ENCODE measurements at regions not wholly inside any gene's neighbourhood (a gene's known extent, or its start where the extent isn't known, plus 50 kb on each side); places are given as distances from the start of the nearest gene placed in this dataset.

DNA sequence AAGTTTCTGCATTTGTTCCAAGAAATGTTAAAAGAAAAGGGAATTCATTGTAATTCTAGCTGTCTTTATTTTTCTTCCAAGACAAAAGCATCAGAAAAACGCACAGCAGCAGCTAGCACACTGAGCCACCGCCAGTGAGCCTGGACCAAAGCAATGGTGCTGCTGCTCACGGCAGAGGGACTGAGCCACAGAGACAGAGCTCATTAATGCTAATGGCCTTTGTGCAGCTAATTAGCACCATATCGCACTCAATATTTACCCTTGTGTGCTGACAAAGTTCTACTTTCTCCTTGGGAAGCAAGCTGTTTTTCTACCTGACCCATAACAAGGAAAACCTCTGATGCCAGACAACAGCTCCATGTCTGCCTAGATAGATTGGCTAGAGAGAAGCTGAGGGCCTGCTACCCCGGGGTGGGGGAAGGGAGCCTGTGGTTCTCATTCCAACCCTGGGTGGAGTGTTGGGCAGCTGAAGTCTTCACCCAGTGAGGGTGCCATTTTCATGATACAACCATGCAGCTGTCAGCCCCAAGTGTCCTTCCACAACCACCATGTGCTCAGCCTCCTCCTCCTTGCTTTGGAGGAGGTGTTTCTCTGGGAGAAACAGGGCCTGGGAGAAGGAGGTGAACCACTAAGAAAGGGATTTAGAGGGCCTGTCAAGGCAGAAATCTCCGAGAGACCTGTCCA is 131.1 kb upstream of the NCAM1 start (continued):
- no peak for TF ChIP-seq RNF2 (IDR thresholded peaks at IDR 0.05; ENCODE audit: borderline replicate concordance, low read depth, low read length, missing control alignments, poor library complexity, severe bottlenecking)
- TF ChIP-seq MAFK (IDR thresholded peaks at IDR 0.05; ENCODE audit: low read depth, low read length) = no peak
- TF ChIP-seq, protein P1, sequence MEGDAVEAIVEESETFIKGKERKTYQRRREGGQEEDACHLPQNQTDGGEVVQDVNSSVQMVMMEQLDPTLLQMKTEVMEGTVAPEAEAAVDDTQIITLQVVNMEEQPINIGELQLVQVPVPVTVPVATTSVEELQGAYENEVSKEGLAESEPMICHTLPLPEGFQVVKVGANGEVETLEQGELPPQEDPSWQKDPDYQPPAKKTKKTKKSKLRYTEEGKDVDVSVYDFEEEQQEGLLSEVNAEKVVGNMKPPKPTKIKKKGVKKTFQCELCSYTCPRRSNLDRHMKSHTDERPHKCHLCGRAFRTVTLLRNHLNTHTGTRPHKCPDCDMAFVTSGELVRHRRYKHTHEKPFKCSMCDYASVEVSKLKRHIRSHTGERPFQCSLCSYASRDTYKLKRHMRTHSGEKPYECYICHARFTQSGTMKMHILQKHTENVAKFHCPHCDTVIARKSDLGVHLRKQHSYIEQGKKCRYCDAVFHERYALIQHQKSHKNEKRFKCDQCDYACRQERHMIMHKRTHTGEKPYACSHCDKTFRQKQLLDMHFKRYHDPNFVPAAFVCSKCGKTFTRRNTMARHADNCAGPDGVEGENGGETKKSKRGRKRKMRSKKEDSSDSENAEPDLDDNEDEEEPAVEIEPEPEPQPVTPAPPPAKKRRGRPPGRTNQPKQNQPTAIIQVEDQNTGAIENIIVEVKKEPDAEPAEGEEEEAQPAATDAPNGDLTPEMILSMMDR (IDR thresholded peaks at IDR 0.05; ENCODE audit: control extremely low read depth in 1 of 3, insufficient read depth in 1 of 3, low read depth in 1 of 3, low read length in 3 of 3) = no peak
- TF ChIP-seq HDAC6 (IDR thresholded peaks at IDR 0.05; ENCODE audit: low read depth, low read length) = no peak
- no peak for TF ChIP-seq SUZ12 (IDR thresholded peaks at IDR 0.05; ENCODE audit: low read length)
- no peak for TF ChIP-seq CHD2 (IDR thresholded peaks at IDR 0.05; ENCODE audit: low read length)
- TF ChIP-seq, protein P2, sequence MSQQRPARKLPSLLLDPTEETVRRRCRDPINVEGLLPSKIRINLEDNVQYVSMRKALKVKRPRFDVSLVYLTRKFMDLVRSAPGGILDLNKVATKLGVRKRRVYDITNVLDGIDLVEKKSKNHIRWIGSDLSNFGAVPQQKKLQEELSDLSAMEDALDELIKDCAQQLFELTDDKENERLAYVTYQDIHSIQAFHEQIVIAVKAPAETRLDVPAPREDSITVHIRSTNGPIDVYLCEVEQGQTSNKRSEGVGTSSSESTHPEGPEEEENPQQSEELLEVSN (IDR thresholded peaks at IDR 0.05) = no peak

Data from H1 (cell line).